ENCODE measurements at regions not wholly inside any gene's neighbourhood (a gene's known extent, or its start where the extent isn't known, plus 50 kb on each side); places are given as distances from the start of the nearest gene placed in this dataset.

- no peak for DNase-seq (ENCODE audit: low spot score)
These were observed 51.4 kb upstream of the ACTRT2 start for GRCh38 chr1:2969845-2970291.

- no peak for DNase-seq (ENCODE audit: low spot score)
These were observed 50.8 kb upstream of the ACTRT2 start for GRCh38 chr1:2970311-2971071.

- DNase-seq (ENCODE audit: low spot score): no peak
These were observed 50.2 kb upstream of the ACTRT2 start for GRCh38 chr1:2971101-2971501.

Data from HT-29 (cell line).